ENCODE measurements at regions not wholly inside any gene's neighbourhood (a gene's known extent, or its start where the extent isn't known, plus 50 kb on each side); places are given as distances from the start of the nearest gene placed in this dataset.
"Not testable (repeated sequence)": the region's sequence is repeated elsewhere in the genome, so short reads cannot be mapped to it uniquely, and the experiment has no call there.

DNA sequence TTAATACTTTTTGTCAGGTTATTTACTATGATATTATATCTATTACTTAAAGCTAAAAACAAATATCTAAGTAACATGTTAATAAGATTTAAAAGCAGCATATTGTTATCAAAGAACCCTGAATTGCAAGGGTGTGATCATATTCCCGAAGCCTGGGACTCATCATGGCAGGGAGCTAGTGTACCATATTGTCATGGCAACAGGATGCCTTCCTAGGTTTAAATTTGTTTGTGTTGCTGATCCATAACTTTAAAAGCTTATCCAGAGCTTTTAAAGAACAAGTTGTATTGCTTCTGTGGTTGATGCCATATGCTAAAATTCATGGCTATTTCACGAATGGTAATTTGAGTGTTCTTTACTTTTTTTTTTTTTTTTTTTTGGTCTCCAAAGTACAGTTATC is 500.5 kb downstream of the NAV3 start:
- DNase-seq (ENCODE audit: low spot score in 2 of 2) (no peak), FAIRE-seq (no peak)

- DNase-seq (ENCODE audit: low spot score in 2 of 2) (no peak), FAIRE-seq (no peak)
These were observed 501.1 kb downstream of the NAV3 start for GRCh38 chr12:78331753-78332152.

DNA sequence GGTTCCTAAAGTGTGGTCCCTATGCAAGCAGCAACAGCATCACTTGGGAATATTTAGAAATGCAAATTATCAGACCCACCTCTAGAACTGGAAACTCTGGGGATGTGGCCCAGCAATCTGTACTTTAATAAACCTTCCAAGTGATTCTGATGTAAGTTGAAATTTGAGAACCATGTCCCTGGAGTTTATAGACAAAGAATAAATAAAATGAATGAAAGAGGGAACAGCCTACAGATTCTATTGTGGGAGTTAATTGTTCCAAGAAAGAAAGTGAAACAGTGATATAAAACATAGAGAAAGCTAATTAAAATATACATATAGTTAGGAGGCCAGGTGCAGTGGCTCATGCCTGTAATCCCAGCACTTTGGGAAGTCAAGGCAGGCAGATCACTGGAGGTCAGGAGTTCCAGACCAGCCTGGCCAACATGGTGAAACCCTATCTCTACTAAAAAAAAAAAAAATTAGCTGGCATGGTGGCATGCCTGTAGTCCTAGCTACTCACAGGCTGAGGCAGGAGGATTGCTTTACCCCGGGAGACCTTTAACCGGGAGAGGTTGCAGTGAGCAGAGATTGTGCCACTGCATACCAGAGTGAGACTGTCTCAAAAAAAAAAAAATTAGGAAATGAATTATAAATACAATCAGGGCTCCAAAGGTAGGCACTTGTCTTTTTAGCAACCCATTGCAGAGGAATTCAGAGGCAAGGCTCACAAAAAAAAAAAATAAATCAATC is 507.5 kb downstream of the NAV3 start:
- DNase-seq (ENCODE audit: low spot score in 2 of 2), result no peak
- no peak for FAIRE-seq

DNA sequence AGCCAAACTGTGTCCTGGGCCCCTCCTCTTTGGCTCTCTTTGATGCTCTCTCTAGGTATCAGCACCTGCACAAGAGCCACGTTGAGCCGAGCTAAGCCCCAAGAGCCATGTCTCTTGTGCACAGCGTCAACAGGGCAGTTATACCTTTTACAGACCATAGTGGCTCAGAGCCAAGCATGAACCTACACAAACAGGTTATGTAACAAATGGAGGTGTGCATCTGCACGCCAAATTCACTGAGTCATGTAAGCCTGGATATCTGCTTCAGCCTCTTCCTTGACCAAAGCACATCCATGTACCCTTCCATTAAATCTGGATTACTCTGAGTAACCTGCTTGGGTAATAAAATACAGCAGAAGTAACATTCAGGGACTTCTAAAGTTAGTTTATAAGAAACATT is 509.7 kb downstream of the NAV3 start:
- no peak for DNase-seq (ENCODE audit: low spot score in 2 of 2)
- no peak for FAIRE-seq

DNA sequence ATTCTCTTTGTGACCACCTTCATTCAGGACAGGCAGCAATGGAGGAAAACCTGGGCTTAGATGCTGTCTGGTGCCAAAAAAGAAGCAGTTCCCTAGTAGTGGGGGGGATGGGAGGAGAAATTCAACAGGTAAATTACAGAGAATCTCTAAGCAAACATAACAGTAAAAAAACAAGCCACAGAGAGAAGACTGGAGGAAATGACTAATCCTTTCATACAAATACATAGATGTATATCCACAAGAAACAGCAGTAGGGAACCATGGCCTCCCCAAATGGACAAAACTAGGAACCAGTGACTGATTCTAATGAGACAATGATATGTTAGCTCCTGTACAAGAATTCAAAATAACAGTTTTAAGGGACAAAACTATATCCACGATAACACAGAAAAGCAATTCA is 513.0 kb downstream of the NAV3 start:
- DNase-seq (ENCODE audit: low spot score in 2 of 2), result no peak
- FAIRE-seq, result no peak

- no peak for DNase-seq (ENCODE audit: low spot score in 2 of 2)
- no peak for FAIRE-seq
These were observed 505.1 kb upstream of the SYT1 start for GRCh38 chr12:78359520-78359919.

GRCh38 chr12:78361683-78362082 is 502.9 kb upstream of the SYT1 start:
- no peak for FAIRE-seq
- no peak for DNase-seq (ENCODE audit: low spot score in 2 of 2)

DNA sequence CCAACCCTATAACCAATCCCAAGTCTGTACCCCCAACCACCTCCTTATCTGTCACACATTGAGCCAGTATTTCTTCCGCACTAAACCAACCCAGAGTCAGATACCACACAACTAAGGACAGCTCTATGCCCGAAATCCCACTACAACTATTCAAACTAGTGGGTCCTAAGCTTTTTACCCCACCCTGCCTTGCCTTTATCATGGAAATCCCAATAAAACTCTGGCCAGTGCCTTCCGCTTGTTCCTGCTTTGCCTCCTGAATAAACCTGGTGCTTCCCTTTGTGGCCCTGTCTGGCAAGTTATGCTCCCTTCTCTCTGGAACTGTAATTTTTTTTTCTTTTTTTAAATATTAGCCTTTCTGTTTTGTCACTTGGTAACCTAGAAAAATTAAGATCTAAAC is 493.3 kb upstream of the SYT1 start:
- DNase-seq (ENCODE audit: low spot score in 2 of 2) (no peak), FAIRE-seq (no peak)

GRCh38 chr12:78375461-78375860 is 489.1 kb upstream of the SYT1 start:
- DNase-seq (ENCODE audit: low spot score in 2 of 2) (no peak), FAIRE-seq (no peak)

DNA sequence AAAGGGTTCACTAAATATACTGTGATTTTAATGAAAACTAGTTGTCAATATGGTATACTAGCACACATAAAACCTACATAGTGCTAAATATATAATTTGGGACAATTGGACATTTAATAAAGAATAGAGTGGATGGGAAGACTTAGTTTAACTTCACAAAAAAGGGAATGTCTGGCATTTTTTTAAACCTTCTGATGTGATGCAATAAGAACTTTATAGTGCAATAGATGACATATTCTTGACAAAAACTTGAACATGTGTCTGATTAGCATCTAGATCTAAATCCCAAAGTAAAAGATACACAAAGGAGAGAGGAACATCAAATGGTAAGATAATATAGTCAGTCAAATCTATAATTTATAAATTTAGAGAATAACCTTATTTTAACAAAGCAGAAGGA is 488.3 kb upstream of the SYT1 start:
- no peak for FAIRE-seq
- no peak for DNase-seq (ENCODE audit: low spot score in 2 of 2)

DNA sequence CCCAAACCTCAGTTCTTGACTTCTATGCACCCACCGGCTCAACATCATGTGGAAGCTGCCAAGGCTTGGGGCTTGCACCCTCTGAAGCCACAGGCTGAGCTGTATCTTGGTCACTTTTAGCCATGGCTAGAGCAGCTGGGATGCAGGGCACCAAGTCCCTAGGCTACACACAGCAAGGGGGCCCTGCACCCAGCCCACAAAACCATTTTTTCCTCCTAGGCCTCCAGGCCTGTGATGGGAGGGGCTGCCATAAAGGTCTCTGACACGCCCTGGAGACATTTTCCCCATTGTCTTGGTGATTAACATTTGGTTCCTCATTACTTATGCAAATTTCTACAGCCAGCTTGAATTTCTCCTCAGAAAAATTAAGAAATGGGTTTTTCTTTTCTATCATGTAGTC is 485.5 kb upstream of the SYT1 start:
- not testable (repeated sequence) for FAIRE-seq; DNase-seq (ENCODE audit: low spot score in 2 of 2)

GRCh38 chr12:78383414-78383813 is 481.2 kb upstream of the SYT1 start:
- DNase-seq (ENCODE audit: low spot score in 2 of 2), result no peak
- FAIRE-seq, result no peak

- FAIRE-seq (no peak), DNase-seq (ENCODE audit: low spot score in 2 of 2) (no peak)
These were observed 480.0 kb upstream of the SYT1 start for GRCh38 chr12:78384541-78384940.

DNA sequence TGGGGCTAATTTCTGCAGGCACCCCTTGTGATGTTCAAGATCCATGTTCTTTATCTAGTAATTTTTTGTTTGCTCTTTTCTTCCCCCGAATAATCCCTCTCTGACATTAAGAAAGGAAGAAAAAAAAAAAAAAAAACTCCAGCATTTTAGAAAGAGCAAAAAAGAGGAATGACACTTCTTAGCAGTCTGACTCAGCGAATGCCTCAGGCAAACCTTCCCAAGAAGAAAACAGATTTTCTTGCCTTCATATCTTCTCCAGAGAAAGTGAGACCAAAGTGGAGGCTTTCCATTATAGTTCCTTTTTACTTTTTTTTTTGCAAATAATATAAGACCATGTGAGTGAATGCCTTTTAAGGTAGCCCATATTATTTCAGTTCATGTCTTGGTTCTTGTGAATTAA is 479.0 kb upstream of the SYT1 start:
- DNase-seq (ENCODE audit: low spot score in 2 of 2), result no peak
- no peak for FAIRE-seq

- DNase-seq (ENCODE audit: low spot score in 2 of 2) (no peak), FAIRE-seq (no peak)
These were observed 477.7 kb upstream of the SYT1 start for GRCh38 chr12:78386871-78387270.

DNA sequence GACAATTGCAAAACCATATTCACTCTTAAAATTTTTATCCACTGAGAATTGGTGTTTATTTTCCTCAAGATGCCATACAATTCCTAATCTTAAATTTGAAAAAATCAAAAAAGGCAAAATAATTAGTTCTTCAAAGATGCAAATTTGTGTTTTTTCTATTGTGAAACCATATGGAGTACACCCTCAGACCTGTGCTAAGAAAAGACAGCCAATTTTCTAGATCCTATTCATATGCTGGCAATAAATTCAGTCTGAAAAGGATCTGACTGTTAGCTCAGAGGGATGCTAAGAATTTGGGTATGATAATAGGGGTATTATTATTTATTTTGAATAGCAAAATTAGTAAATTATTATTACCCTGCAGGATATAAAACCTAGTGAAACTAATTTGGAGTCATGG is 476.9 kb upstream of the SYT1 start:
- FAIRE-seq, result no peak
- DNase-seq (ENCODE audit: low spot score in 2 of 2), result no peak

GRCh38 chr12:78388461-78388860 is 476.1 kb upstream of the SYT1 start:
- FAIRE-seq (no peak), DNase-seq (ENCODE audit: low spot score in 2 of 2) (no peak)

DNA sequence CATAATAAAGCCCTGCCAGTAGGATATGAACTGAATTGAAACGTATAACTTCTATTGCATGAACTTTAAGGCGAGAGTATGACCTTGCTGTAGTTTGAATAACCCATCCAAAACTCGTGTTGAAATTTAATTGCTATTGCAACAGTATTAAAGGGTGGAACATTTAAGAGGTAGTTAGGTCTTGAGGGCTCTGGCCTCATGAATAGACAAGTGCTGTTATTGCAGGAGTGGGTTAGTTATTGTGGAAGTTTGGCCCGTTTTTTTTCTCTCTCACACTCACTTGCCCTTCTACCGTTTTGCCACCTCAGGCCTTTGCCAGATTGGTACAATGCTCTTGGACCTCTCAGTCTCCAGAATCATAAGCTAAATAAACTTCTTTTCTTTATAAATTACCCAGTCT is 473.7 kb upstream of the SYT1 start:
- DNase-seq (ENCODE audit: low spot score in 2 of 2) (no peak), FAIRE-seq (no peak)

- DNase-seq (ENCODE audit: low spot score in 2 of 2) (no peak), FAIRE-seq (no peak)
These were observed 471.7 kb upstream of the SYT1 start for GRCh38 chr12:78392918-78393317.

GRCh38 chr12:78395961-78396360 is 468.6 kb upstream of the SYT1 start:
- no peak for FAIRE-seq

GRCh38 chr12:78396538-78396937 is 468.0 kb upstream of the SYT1 start:
- no peak for DNase-seq (ENCODE audit: low spot score in 2 of 2)
- FAIRE-seq, result no peak

More at GRCh38 chr12:78395961-78396360, 468.6 kb upstream of the SYT1 start:
- no peak for DNase-seq (ENCODE audit: low spot score in 2 of 2)

- no peak for DNase-seq (ENCODE audit: low spot score in 2 of 2)
- FAIRE-seq, result no peak
These were observed 465.8 kb upstream of the SYT1 start for GRCh38 chr12:78398750-78399149.

All from frontal cortex (tissue), 3 donors.